ENCODE measurements at regions not wholly inside any gene's neighbourhood (a gene's known extent, or its start where the extent isn't known, plus 50 kb on each side); places are given as distances from the start of the nearest gene placed in this dataset.

GRCh38 chr2:195468771-195469170 lies 188.3 kb upstream of the SLC39A10 start:
- no peak overlapping the region for H3K27ac ChIP-seq
- intact Hi-C loops (cut with DNase I) = no loop called here
- DNase-seq (no peak), ATAC-seq (no peak)
- H3K4me3 ChIP-seq = no peak overlapping the region
- H3K4me1 ChIP-seq = no peaks in the 10 kb centered on the region
- no peaks in the 10 kb centered on the region for H3K27me3 ChIP-seq
- peaks cover 0 to 7% of the 10 kb centered on the region in 2 donors for H3K9me3 ChIP-seq
- TF ChIP-seq, protein P1, sequence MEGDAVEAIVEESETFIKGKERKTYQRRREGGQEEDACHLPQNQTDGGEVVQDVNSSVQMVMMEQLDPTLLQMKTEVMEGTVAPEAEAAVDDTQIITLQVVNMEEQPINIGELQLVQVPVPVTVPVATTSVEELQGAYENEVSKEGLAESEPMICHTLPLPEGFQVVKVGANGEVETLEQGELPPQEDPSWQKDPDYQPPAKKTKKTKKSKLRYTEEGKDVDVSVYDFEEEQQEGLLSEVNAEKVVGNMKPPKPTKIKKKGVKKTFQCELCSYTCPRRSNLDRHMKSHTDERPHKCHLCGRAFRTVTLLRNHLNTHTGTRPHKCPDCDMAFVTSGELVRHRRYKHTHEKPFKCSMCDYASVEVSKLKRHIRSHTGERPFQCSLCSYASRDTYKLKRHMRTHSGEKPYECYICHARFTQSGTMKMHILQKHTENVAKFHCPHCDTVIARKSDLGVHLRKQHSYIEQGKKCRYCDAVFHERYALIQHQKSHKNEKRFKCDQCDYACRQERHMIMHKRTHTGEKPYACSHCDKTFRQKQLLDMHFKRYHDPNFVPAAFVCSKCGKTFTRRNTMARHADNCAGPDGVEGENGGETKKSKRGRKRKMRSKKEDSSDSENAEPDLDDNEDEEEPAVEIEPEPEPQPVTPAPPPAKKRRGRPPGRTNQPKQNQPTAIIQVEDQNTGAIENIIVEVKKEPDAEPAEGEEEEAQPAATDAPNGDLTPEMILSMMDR (IDR thresholded peaks at IDR 0.05) = no peak
- no peaks in the 10 kb centered on the region for H3K36me3 ChIP-seq

DNA sequence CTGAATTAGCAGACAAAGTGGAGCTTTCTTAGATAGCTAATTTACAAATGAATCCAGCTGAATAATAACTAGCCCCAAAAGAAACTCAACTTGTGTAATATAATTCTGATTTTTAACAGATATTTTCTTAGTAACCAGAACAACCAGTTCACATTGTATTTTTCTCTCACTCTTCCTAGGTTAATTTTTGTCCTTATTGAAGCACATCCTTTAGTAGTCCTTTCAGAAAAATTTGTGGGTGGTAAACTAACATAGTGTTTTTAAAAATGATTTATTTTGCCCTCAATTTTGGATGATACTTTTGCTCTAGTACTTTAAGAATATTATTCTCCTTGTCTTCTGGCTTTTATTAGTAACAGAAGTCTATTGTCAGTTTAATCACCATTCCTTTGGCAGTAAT lies 190.6 kb upstream of the SLC39A10 start:
- Histone ChIP-seq H3K4me1 (no peaks in the 10 kb centered on the region), H3K9me3 (peaks cover 0 to 7% of the 10 kb centered on the region in 2 donors), H3K4me3 (no peak overlapping the region), H3K36me3 (no peaks in the 10 kb centered on the region), H3K27ac (no peak overlapping the region), H3K27me3 (no peaks in the 10 kb centered on the region)
- TF ChIP-seq, protein P1 (IDR thresholded peaks at IDR 0.05) = no peak
- intact Hi-C loops (cut with DNase I) = no loop called here
- ATAC-seq (no peak), DNase-seq (no peak)

DNA sequence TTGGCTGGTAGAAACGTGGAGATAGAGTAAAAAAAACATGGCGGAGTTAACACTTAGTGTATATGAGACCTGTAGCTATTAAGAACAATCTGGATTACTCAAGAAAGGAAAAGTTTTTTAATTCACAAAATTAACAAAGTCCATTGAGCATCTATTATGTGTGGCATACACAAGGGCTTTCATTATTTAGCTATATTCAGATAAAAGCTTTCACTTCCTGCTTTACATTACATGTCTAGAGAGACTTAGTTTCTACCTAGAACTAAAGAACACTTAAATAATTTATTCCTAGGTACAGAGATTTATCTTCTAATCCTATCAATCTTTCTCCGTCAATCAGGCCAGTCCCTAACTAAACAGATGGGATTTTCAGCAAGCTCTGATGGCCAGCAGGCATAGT lies 196.0 kb upstream of the SLC39A10 start:
- no peaks in the 10 kb centered on the region for H3K36me3 ChIP-seq
- TF ChIP-seq, protein P1 (IDR thresholded peaks at IDR 0.05) = no peak

GRCh38 chr2:195458936-195459335 lies 198.1 kb upstream of the SLC39A10 start:
- Histone ChIP-seq H3K36me3 (no peaks in the 10 kb centered on the region), H3K4me3 (no peak overlapping the region), H3K9me3 (no peaks in the 10 kb centered on the region), H3K27me3 (no peaks in the 10 kb centered on the region), H3K27ac (no peak overlapping the region), H3K4me1 (no peaks in the 10 kb centered on the region)
- DNase-seq (no peak), ATAC-seq (no peak)
- intact Hi-C loops (cut with DNase I) = no loop called here
- TF ChIP-seq, protein P1 (IDR thresholded peaks at IDR 0.05) = no peak

More for the DNA sequence above, 196.0 kb upstream of the SLC39A10 start:
- DNase-seq = no peak
- intact Hi-C loops (cut with DNase I) = no loop called here
- ATAC-seq = no peak
- H3K4me3 ChIP-seq = no peak overlapping the region
- H3K4me1 ChIP-seq = no peaks in the 10 kb centered on the region
- no peaks in the 10 kb centered on the region for H3K27me3 ChIP-seq
- no peak overlapping the region for H3K27ac ChIP-seq
- no peaks in the 10 kb centered on the region for H3K9me3 ChIP-seq

DNA sequence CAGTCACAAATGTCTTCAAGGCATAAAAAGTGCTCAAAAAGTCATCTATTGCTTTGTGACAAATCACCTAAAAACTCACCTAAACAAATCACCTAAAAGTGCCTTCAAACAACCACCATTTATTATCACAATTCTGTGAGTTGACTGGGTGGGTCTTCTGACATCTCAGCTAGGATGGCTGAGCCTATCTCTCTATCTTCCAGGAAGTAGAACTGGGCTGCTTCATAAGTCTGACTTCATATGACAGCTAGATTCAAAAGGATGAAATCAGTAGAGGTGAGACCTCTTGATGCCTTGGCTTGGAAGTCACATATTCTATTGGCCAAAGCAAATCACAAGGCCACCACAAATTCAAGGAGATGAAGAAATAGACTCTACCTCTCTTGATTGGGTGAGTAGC lies 199.2 kb upstream of the SLC39A10 start:
- no peak overlapping the region for H3K4me3 ChIP-seq
- intact Hi-C loops (cut with DNase I) = no loop called here
- ATAC-seq (no peak), DNase-seq (no peak)
- no peaks in the 10 kb centered on the region for H3K4me1 ChIP-seq
- H3K9me3 ChIP-seq = no peaks in the 10 kb centered on the region
- H3K36me3 ChIP-seq = no peaks in the 10 kb centered on the region
- no peaks in the 10 kb centered on the region for H3K27me3 ChIP-seq
- no peak overlapping the region for H3K27ac ChIP-seq
- TF ChIP-seq, protein P1 (IDR thresholded peaks at IDR 0.05) = no peak

Measured in left lung (tissue), 4 donors.